H1 (cell line): ENCODE measurements at regions not wholly inside any gene's neighbourhood (a gene's known extent, or its start where the extent isn't known, plus 50 kb on each side); places are given as distances from the start of the nearest gene placed in this dataset.

Experiments
- CTCF ChIA-PET: fragments of 300-600 bp; sonication (Branson Sonifier 250); formaldehyde crosslinking; loops from one replicate; lab custom pipeline; 2021; ENCODE audit not compliant: partially characterized antibody; lab: Charles Lee
- POLR2A ChIA-PET: fragments of 300-600 bp; sonication (Branson Sonifier 250); formaldehyde crosslinking; loops from one replicate; lab custom pipeline; 2021; ENCODE audit warnings: inconsistent platforms; ENCODE audit not compliant: partially characterized antibody; lab: Charles Lee
- DNase-seq, 2 experiments: peaks; one replicate each; pipeline versions ENCODE4 v3.0.0 to v3.0.0-alpha.2; 2010 to 2022; ENCODE audit warnings: low spot score in 2 of 2, low read depth in 1 of 2, mixed read lengths in 1 of 2
- FAIRE-seq: peaks from 2 replicates; lab custom pipeline; 2011; peaks lifted over from hg19 to GRCh38; lab: Jason Lieb, UNC
- H2AFZ ChIP-seq: 2 replicates; pipeline ENCODE4 v1.8.1; 2012; ENCODE audit warnings: low read length, inconsistent platforms
- H2AK5ac ChIP-seq: 2 replicates; pipeline ENCODE4 v1.6.1; 2013; ENCODE audit warnings: low read depth, low read length
- H2BK120ac ChIP-seq: replicated peaks from 2 replicates; pipeline ENCODE3; 2013; ENCODE audit warnings: low read depth, low read length, inconsistent platforms
- H2BK12ac ChIP-seq: 2 replicates; pipeline ENCODE4 v1.6.1; 2013; ENCODE audit warnings: low read depth, low read length
- H2BK15ac ChIP-seq: 2 replicates; pipeline ENCODE4 v1.6.1; 2013; ENCODE audit warnings: low read length
- H2BK20ac ChIP-seq: 2 replicates; pipeline ENCODE4 v1.6.1; 2013; ENCODE audit warnings: low read length
- H2BK5ac ChIP-seq: 2 replicates; pipeline ENCODE4 v1.6.1; 2013; ENCODE audit warnings: low read depth, low read length
- H3K14ac ChIP-seq: 2 replicates; pipeline ENCODE4 v1.6.1; 2013; ENCODE audit warnings: inconsistent platforms; ENCODE audit not compliant: insufficient read length
- H3K18ac ChIP-seq: 2 replicates; pipeline ENCODE4 v1.6.1; 2013; ENCODE audit warnings: low read length; ENCODE audit errors: extremely low read depth
- H3K23ac ChIP-seq: 2 replicates; pipeline ENCODE4 v1.6.1; 2013; ENCODE audit warnings: inconsistent platforms; ENCODE audit not compliant: insufficient read length
- H3K23me2 ChIP-seq: 2 replicates; pipeline ENCODE4 v1.6.1; 2013; ENCODE audit warnings: low read depth, low read length
- H3K27ac ChIP-seq: 2 replicates; pipeline ENCODE4 v1.6.1; 2011; ENCODE audit warnings: low read depth, low read length, inconsistent platforms
- H3K27me3 ChIP-seq, 4 experiments: replicated peaks in 1 of 4; 1 replicate in 1 of 4; 2 replicates in 3 of 4; pipeline versions ENCODE4 v1.6.1 to v1.8.1; 2011 to 2013; ENCODE audit warnings: low read length in 3 of 4, mild to moderate bottlenecking in 3 of 4, inconsistent platforms in 2 of 4, mixed read lengths in 2 of 4, moderate library complexity in 1 of 4; ENCODE audit not compliant: control insufficient read depth in 3 of 4, insufficient read depth in 3 of 4; ENCODE audit errors: extremely low read depth in 1 of 4
- H3K36me3 ChIP-seq, 4 experiments: 2 replicates each; pipeline versions ENCODE4 v1.6.1 to v1.8.1; 2011 to 2013; ENCODE audit warnings: mild to moderate bottlenecking in 4 of 4, low read length in 3 of 4, moderate library complexity in 2 of 4, control low read depth in 1 of 4, inconsistent platforms in 1 of 4; ENCODE audit not compliant: insufficient read depth in 4 of 4, control insufficient read depth in 2 of 4
- H3K4ac ChIP-seq: replicated peaks from 2 replicates; pipeline ENCODE3; 2013; ENCODE audit warnings: low read length, low read depth, mixed read lengths, inconsistent platforms; ENCODE audit not compliant: insufficient read length
- H3K4me1 ChIP-seq, 4 experiments: replicated peaks in 1 of 4; 1 replicate in 1 of 4; 2 replicates in 3 of 4; pipeline versions ENCODE4 v1.6.1 to v1.8.1; 2011 to 2013; ENCODE audit warnings: low read length in 3 of 4, inconsistent platforms in 2 of 4, mixed read lengths in 1 of 4; ENCODE audit not compliant: insufficient read depth in 4 of 4, control insufficient read depth in 3 of 4
- H3K4me2 ChIP-seq, 2 experiments: 2 replicates each; pipeline versions ENCODE4 v1.6.1 to v1.8.1; 2011 to 2013; ENCODE audit warnings: low read depth in 2 of 2, low read length in 2 of 2, control low read depth in 1 of 2, inconsistent platforms in 1 of 2, mild to moderate bottlenecking in 1 of 2; ENCODE audit not compliant: insufficient read depth in 1 of 2
- H3K4me3 ChIP-seq, 4 experiments: fragments of 200-600, 300-600 bp in 1 of 4; sonication (generic), shearing (Covaris generic), sonication (Bioruptor Twin) in 1 of 4; 2 replicates each; pipeline versions ENCODE4 v1.5.1 to v1.8.1; 2011 to 2016; ENCODE audit warnings: low read length in 4 of 4, low read depth in 3 of 4, control low read depth in 2 of 4, inconsistent platforms in 2 of 4, mild to moderate bottlenecking in 2 of 4, mixed read lengths in 1 of 4, moderate library complexity in 1 of 4; ENCODE audit not compliant: insufficient read depth in 2 of 4; ENCODE audit errors: extremely low read depth in 1 of 4
- H3K56ac ChIP-seq: replicated peaks from 2 replicates; pipeline ENCODE3; 2013; ENCODE audit warnings: low read depth, mild to moderate bottlenecking, mixed read lengths, low read length, inconsistent platforms; ENCODE audit not compliant: insufficient read length
- H3K79me1 ChIP-seq: 2 replicates; pipeline ENCODE4 v1.6.1; 2013; ENCODE audit warnings: low read depth, low read length, control low read depth
- H3K79me2 ChIP-seq, 2 experiments: 2 replicates each; pipeline versions ENCODE4 v1.6.1 to v1.8.1; 2012 to 2013; ENCODE audit warnings: low read length in 2 of 2, mild to moderate bottlenecking in 2 of 2, inconsistent platforms in 1 of 2; ENCODE audit not compliant: insufficient read depth in 2 of 2, control insufficient read depth in 1 of 2
- H3K9ac ChIP-seq, 4 experiments: replicated peaks in 1 of 4; 1 replicate in 1 of 4; 2 replicates in 3 of 4; pipeline versions ENCODE4 v1.6.1 to v1.8.1; 2011 to 2013; ENCODE audit warnings: low read depth in 3 of 4, low read length in 3 of 4, control low read depth in 2 of 4, mild to moderate bottlenecking in 2 of 4, moderate library complexity in 2 of 4, inconsistent platforms in 1 of 4; ENCODE audit errors: extremely low read depth in 1 of 4
- H3K9me3 ChIP-seq, 2 experiments: 2 replicates each; pipeline versions ENCODE4 v1.6.1 to v1.8.1; 2012 to 2013; ENCODE audit warnings: mild to moderate bottlenecking in 2 of 2, moderate library complexity in 2 of 2, control low read depth in 1 of 2, inconsistent platforms in 1 of 2, low read depth in 1 of 2, low read length in 1 of 2, mixed read lengths in 1 of 2; ENCODE audit not compliant: insufficient read depth in 2 of 2
- H4K20me1 ChIP-seq, 2 experiments: replicated peaks in 1 of 2; 2 replicates each; pipeline versions ENCODE3 to v1.8.1; 2011 to 2013; ENCODE audit warnings: inconsistent platforms in 2 of 2, low read length in 2 of 2, mild to moderate bottlenecking in 1 of 2; ENCODE audit not compliant: insufficient read depth in 2 of 2, control insufficient read depth in 1 of 2
- H4K5ac ChIP-seq: 2 replicates; pipeline ENCODE4 v1.6.1; 2013; ENCODE audit warnings: low read length, low read depth, mixed read lengths, inconsistent platforms; ENCODE audit not compliant: insufficient read length
- H4K8ac ChIP-seq: 2 replicates; pipeline ENCODE4 v1.8.0; 2013; ENCODE audit warnings: mild to moderate bottlenecking, moderate library complexity, low read length, inconsistent platforms; ENCODE audit not compliant: insufficient read depth; ENCODE audit errors: extremely low read depth
- H4K91ac ChIP-seq: replicated peaks from 2 replicates; pipeline ENCODE3; 2013; ENCODE audit warnings: low read length, mixed read lengths, inconsistent platforms; ENCODE audit not compliant: insufficient read length
- EGR1 ChIP-seq: IDR thresholded peaks from 2 replicates; pipeline ENCODE4 v1.6.1; 2011; ENCODE audit warnings: low read depth, low read length, borderline replicate concordance
- NRF1 ChIP-seq: IDR thresholded peaks from 2 replicates; pipeline ENCODE4 v1.6.1; 2011; ENCODE audit warnings: mild to moderate bottlenecking, low read depth, low read length, improper control_type of control experiment
- POLR2AphosphoS5 ChIP-seq: IDR thresholded peaks from 2 replicates; pipeline ENCODE4 v1.6.1; 2011; ENCODE audit warnings: low read depth, low read length
- SIRT6 ChIP-seq: IDR thresholded peaks from one replicate; pipeline ENCODE4 v1.7.1; 2012; ENCODE audit warnings: low read length, inconsistent platforms
- SIX5 ChIP-seq: IDR thresholded peaks from 2 replicates; pipeline ENCODE4 v1.6.1; 2011; ENCODE audit warnings: mild to moderate bottlenecking, low read depth, low read length
- WGBS, 2 experiments: shearing (Covaris generic) in 1 of 2; methylation state at CpG; one replicate each; pipeline versions ENCODE4 v1.1.6 to v1.1.7; 2013 to 2015; ENCODE audit warnings: low lambda C conversion rate in 2 of 2, mixed read lengths in 2 of 2, inconsistent platforms in 1 of 2, low coverage in 1 of 2, missing lambda C conversion rate in 1 of 2; ENCODE audit not compliant: insufficient replicate concordance in 2 of 2, insufficient coverage in 1 of 2, insufficient read length in 1 of 2; ENCODE audit errors: extremely low coverage in 1 of 2, missing lambda C conversion rate in 1 of 2; 5-methylcytosine and 5-hydroxymethylcytosine counted together

- no peaks in the 10 kb centered on the region for H3K23me2 ChIP-seq
These were observed 164.2 kb downstream of the ABHD5 start for GRCh38 chr3:43854916-43855315.

More at GRCh38 chr3:43854916-43855315, 164.2 kb downstream of the ABHD5 start:
- Histone ChIP-seq H4K20me1 (no peaks in the 10 kb centered on the region), H3K18ac (no peak overlapping the region), H2BK20ac (no peak overlapping the region), H2AFZ (no peak overlapping the region), H3K4me2 (no peak overlapping the region), H4K8ac (no peak overlapping the region; the same call in 1 of the 2 replicates), H3K4ac (no peak overlapping the region), H2BK12ac (peak overlapping the region; percentile 10; the same call in 1 of the 2 replicates), H3K9ac (no peak overlapping the region), H3K36me3 (no peaks in the 10 kb centered on the region), H2BK120ac (no peak overlapping the region), H2BK15ac (no peak overlapping the region), H4K5ac (no peak overlapping the region), H3K79me2 (no peaks in the 10 kb centered on the region), H2BK5ac (no peak overlapping the region), H3K9me3 (no peaks in the 10 kb centered on the region), H3K4me1 (peaks cover 6 to 10% (median 9%) of the 10 kb centered on the region in 4 experiments), H3K56ac (no peak overlapping the region), H2AK5ac (no peak overlapping the region), H3K23ac (no peak overlapping the region), H3K14ac (no peak overlapping the region), H3K4me3 (no peak overlapping the region), H3K27ac (no peak overlapping the region), H3K79me1 (no peaks in the 10 kb centered on the region), H4K91ac (no peak overlapping the region), H3K27me3 (peaks cover 0 to 2% (median 0%) of the 10 kb centered on the region in 4 experiments; a peak in 2 of 7 replicates)
- TF ChIP-seq SIRT6 (no peak), EGR1 (no peak), POLR2AphosphoS5 (no peak), SIX5 (no peak), NRF1 (no peak)
- WGBS, 2 experiments = 87% methylated on average over 6 of the region's 6 CpGs; no CpG with 5 or more reads in 1 of the 2 experiments
- FAIRE-seq = no peak
- no peak for DNase-seq
- ChIA-PET POLR2A (no interaction called here), CTCF (interaction anchor here (0.8 to 4.4 kb wide), 52 partner anchors 9 to 513 kb away, joined by 3 to 88 read pairs (median 5); no protein-coding TSS in a partner anchor)
